HCT116 (cell line): ENCODE measurements at regions not wholly inside any gene's neighbourhood (a gene's known extent, or its start where the extent isn't known, plus 50 kb on each side); places are given as distances from the start of the nearest gene placed in this dataset.

Source experiments
- ATAC-seq: fragments of 200-7000 bp; cut with Tn5 transposase; 2 replicates; pipeline ENCODE4 v1.9.1; 2020; ENCODE audit warnings: mild to moderate bottlenecking, moderate library complexity
- BruUV-seq: library from RNA; stranded (reverse); fragments of 400-500 nt; replicated peaks from 2 replicates; lab custom pipeline; 2021; lab: Mats Ljungman, UMichigan
- CTCF ChIA-PET: fragments of 300-600 bp; sonication (Branson Sonifier 250); formaldehyde crosslinking; loops from one replicate; lab custom pipeline; 2021; ENCODE audit warnings: antibody characterized with exemption; lab: Charles Lee
- POLR2A ChIA-PET: fragments of 300-600, 350-600 bp; sonication (Branson Sonifier 250); formaldehyde crosslinking; loops from one replicate; lab custom pipeline; 2021; ENCODE audit warnings: antibody characterized with exemption; lab: Charles Lee
- RAD21 ChIA-PET, 2 experiments: fragments of 300-600 bp; sonication (Branson Sonifier 250); formaldehyde crosslinking; loops; one replicate each; lab custom pipeline; 2023; ENCODE audit warnings: low total read pairs in 2 of 2; ENCODE audit not compliant: uncharacterized antibody in 2 of 2, unreplicated experiment in 2 of 2, low non-redundant PET in 1 of 2; lab: Charles Lee
- DNase-seq: peaks from one replicate; pipeline ENCODE4 v3.0.0-alpha.2; 2010; ENCODE audit warnings: low read depth, low spot score
- H2AFZ ChIP-seq: fragments of 200-600 bp; shearing (Covaris generic), sonication (generic); 2 replicates; pipeline ENCODE4 v1.6.1; 2017; ENCODE audit warnings: low read depth, mixed run types, mixed read lengths, antibody characterized with exemption, low read length; ENCODE audit not compliant: poor library complexity, severe bottlenecking
- H3K27ac ChIP-seq: 2 replicates; pipeline ENCODE4 v1.5.1; 2012; ENCODE audit warnings: low read depth, low read length
- H3K27me3 ChIP-seq: fragments of 200-600 bp; sonication (generic); 2 replicates; pipeline ENCODE4 v1.6.1; 2016; ENCODE audit warnings: mixed run types, low read length, mixed read lengths; ENCODE audit not compliant: insufficient read depth
- H3K36me3 ChIP-seq, 2 experiments: fragments of 200-500 bp in 1 of 2; fragments of 200-600 bp in 1 of 2; sonication (Bioruptor generic) in 1 of 2; sonication (generic) in 1 of 2; 2 replicates each; pipeline versions ENCODE4 v1.5.1 to v1.6.1; 2014 to 2016; ENCODE audit warnings: low read length in 2 of 2, inconsistent platforms in 1 of 2, mixed read lengths in 1 of 2, mixed run types in 1 of 2; ENCODE audit not compliant: insufficient read depth in 2 of 2, control insufficient read depth in 1 of 2
- H3K4me1 ChIP-seq, 2 experiments: fragments of 200-600 bp in 1 of 2; sonication (generic) in 1 of 2; 2 replicates each; pipeline versions ENCODE4 v1.5.1 to v1.6.1; 2012 to 2017; ENCODE audit warnings: low read length in 2 of 2, inconsistent platforms in 1 of 2, mild to moderate bottlenecking in 1 of 2, mixed read lengths in 1 of 2, mixed run types in 1 of 2, moderate library complexity in 1 of 2; ENCODE audit not compliant: insufficient read depth in 2 of 2, control insufficient read depth in 1 of 2
- H3K4me2 ChIP-seq: fragments of 200-600 bp; sonication (generic); 2 replicates; pipeline ENCODE4 v1.6.1; 2017; ENCODE audit warnings: mixed run types, low read length, mixed read lengths
- H3K4me3 ChIP-seq, 2 experiments: fragments of 200-600 bp in 1 of 2; sonication (generic) in 1 of 2; replicated peaks in 1 of 2; 2 replicates each; pipeline ENCODE4 v1.5.1; 2011 to 2016; ENCODE audit warnings: low read length in 2 of 2, control low read depth in 1 of 2, low read depth in 1 of 2, mild to moderate bottlenecking in 1 of 2, mixed read lengths in 1 of 2, mixed run types in 1 of 2
- H3K79me2 ChIP-seq: fragments of 200-600 bp; sonication (generic); 2 replicates; pipeline ENCODE4 v1.6.1; 2017; ENCODE audit warnings: mild to moderate bottlenecking, mixed run types, low read length, moderate library complexity, mixed read lengths; ENCODE audit not compliant: insufficient read depth
- H3K9ac ChIP-seq: fragments of 200-600 bp; sonication (generic); 2 replicates; pipeline ENCODE4 v1.6.1; 2016; ENCODE audit warnings: low read length, mixed read lengths
- H3K9me2 ChIP-seq: fragments of 200-600 bp; sonication (generic), shearing (Covaris generic); 2 replicates; pipeline ENCODE4 v1.6.1; 2017; ENCODE audit warnings: mixed run types, mild to moderate bottlenecking, moderate library complexity; ENCODE audit not compliant: insufficient read depth
- H3K9me3 ChIP-seq, 2 experiments: fragments of 200-500 bp in 1 of 2; fragments of 200-600 bp in 1 of 2; sonication (Bioruptor generic) in 1 of 2; sonication (generic) in 1 of 2; 2 replicates each; pipeline ENCODE4 v1.6.1; 2014 to 2017; ENCODE audit warnings: low read length in 2 of 2, mixed read lengths in 2 of 2, inconsistent platforms in 1 of 2, low read depth in 1 of 2, mild to moderate bottlenecking in 1 of 2, mixed run types in 1 of 2, moderate library complexity in 1 of 2; ENCODE audit not compliant: control insufficient read depth in 1 of 2, insufficient read depth in 1 of 2
- H4K20me1 ChIP-seq: fragments of 200-600 bp; sonication (generic), shearing (Covaris generic); 2 replicates; pipeline ENCODE4 v1.6.1; 2017; ENCODE audit warnings: mixed run types, mild to moderate bottlenecking, moderate library complexity; ENCODE audit not compliant: insufficient read depth
- EGR1 ChIP-seq: IDR thresholded peaks from 2 replicates; pipeline ENCODE4 v1.6.1; 2012; ENCODE audit warnings: low read depth
- ELF1 ChIP-seq: IDR thresholded peaks from 2 replicates; pipeline ENCODE4 v1.6.1; 2012; ENCODE audit warnings: low read depth, borderline replicate concordance
- RAD21 ChIP-seq: IDR thresholded peaks from 2 replicates; pipeline ENCODE4 v1.6.1; 2012; ENCODE audit warnings: low read depth, mild to moderate bottlenecking
- intact Hi-C: fragments of 100-400 bp; cut with micrococcal nuclease; formaldehyde crosslinking; loops from 2 replicates; pipeline ENCODE4 v1.10.0; 2022
- TF ChIP-seq, protein P1 (sequence below), 3 experiments: fragments of 200-600 bp in 1 of 3; sonication (generic) in 1 of 3; IDR thresholded peaks in 2 of 3; conservative IDR thresholded peaks in 1 of 3; 2 replicates each; pipeline ENCODE4 v1.5.1; 2012 to 2017; ENCODE audit warnings: low read depth in 2 of 3, low read length in 2 of 3, antibody characterized with exemption in 1 of 3, borderline replicate concordance in 1 of 3, control low read depth in 1 of 3, mild to moderate bottlenecking in 1 of 3, mixed read lengths in 1 of 3, mixed run types in 1 of 3, moderate library complexity in 1 of 3; ENCODE audit not compliant: insufficient read depth in 1 of 3

- CTCF ChIA-PET: interaction anchor here (0.7 to 1.9 kb wide), 7 partner anchors 43 to 1459 kb away, joined by 3 to 9 read pairs (median 6); partner anchors contain the start of gene ZNF438
- no peaks in the 10 kb centered on the region for H3K4me1 ChIP-seq
- peak; percentile 10 for DNase-seq
- no peak overlapping the region for H3K27ac ChIP-seq
- no peak overlapping the region for H3K4me3 ChIP-seq
- TF ChIP-seq, protein P1, sequence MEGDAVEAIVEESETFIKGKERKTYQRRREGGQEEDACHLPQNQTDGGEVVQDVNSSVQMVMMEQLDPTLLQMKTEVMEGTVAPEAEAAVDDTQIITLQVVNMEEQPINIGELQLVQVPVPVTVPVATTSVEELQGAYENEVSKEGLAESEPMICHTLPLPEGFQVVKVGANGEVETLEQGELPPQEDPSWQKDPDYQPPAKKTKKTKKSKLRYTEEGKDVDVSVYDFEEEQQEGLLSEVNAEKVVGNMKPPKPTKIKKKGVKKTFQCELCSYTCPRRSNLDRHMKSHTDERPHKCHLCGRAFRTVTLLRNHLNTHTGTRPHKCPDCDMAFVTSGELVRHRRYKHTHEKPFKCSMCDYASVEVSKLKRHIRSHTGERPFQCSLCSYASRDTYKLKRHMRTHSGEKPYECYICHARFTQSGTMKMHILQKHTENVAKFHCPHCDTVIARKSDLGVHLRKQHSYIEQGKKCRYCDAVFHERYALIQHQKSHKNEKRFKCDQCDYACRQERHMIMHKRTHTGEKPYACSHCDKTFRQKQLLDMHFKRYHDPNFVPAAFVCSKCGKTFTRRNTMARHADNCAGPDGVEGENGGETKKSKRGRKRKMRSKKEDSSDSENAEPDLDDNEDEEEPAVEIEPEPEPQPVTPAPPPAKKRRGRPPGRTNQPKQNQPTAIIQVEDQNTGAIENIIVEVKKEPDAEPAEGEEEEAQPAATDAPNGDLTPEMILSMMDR (IDR thresholded peaks at IDR 0.05 in 2 of 3, conservative IDR thresholded peaks at IDR 0.05 in 1 of 3; ENCODE audit: borderline replicate concordance in 1 of 3, insufficient read depth in 1 of 3, low read depth in 2 of 3, low read length in 2 of 3): peak; percentile 63 to 87 (median 86); a peak in 5 of 6 replicates
- TF ChIP-seq ELF1: peak; percentile 53
- TF ChIP-seq EGR1: no peak
- TF ChIP-seq RAD21: peak; percentile 91
- TF ChIP-seq, all 23 proteins: peak for 3
- BruUV-seq: no TSS peak
- Histone ChIP-seq H2AFZ (no peak overlapping the region), H4K20me1 (no peaks in the 10 kb centered on the region), H3K9ac (no peak overlapping the region), H3K9me2 (no peaks in the 10 kb centered on the region), H3K9me3 (no peaks in the 10 kb centered on the region), H3K4me2 (no peak overlapping the region), H3K27me3 (no peaks in the 10 kb centered on the region), H3K36me3 (no peaks in the 10 kb centered on the region), H3K79me2 (no peaks in the 10 kb centered on the region)
- ChIA-PET POLR2A (no interaction called here), RAD21 (interaction anchor here (0.8 to 1.3 kb wide), 3 partner anchors 224 to 1018 kb away, joined by 3 to 4 read pairs (median 3); partner anchors contain the start of gene ZNF438 (in 1 of the 2))
- intact Hi-C loops: loop anchor here (5.0 to 10.0 kb wide), 2 partner anchors 715 to 1053 kb away; no protein-coding TSS in a partner anchor
- ATAC-seq: peak; percentile 99
These were observed 122.3 kb upstream of the LYZL2 start for GRCh38 chr10:30751678-30752331.
